Sigmoid colon (tissue), 6 donors: ENCODE measurements at regions not wholly inside any gene's neighbourhood (a gene's known extent, or its start where the extent isn't known, plus 50 kb on each side); places are given as distances from the start of the nearest gene placed in this dataset.

ENCODE experiments used
- DNase-seq: peaks from one replicate; pipeline ENCODE4 v3.0.0-alpha.2; 2019
- H3K27ac ChIP-seq, 4 donors: fragments of 200-600 bp; sonication (generic); one replicate each; pipeline ENCODE4 v1.5.1; 2016 to 2019; ENCODE audit warnings: mild to moderate bottlenecking in 1 of 4
- H3K27me3 ChIP-seq, 3 donors: fragments of 200-600 bp; sonication (generic); one replicate each; pipeline ENCODE4 v1.5.1; 2019; ENCODE audit warnings: mild to moderate bottlenecking in 1 of 3
- H3K36me3 ChIP-seq, 4 donors: fragments of 200-600 bp; sonication (generic); one replicate each; pipeline ENCODE4 v1.5.1; 2016 to 2019
- H3K4me1 ChIP-seq, 4 donors: fragments of 200-600 bp; sonication (generic); one replicate each; pipeline ENCODE4 v1.5.1; 2017 to 2019
- H3K4me3 ChIP-seq, 4 donors: fragments of 200-600 bp; sonication (generic); one replicate each; pipeline ENCODE4 v1.5.1; 2017 to 2019; ENCODE audit warnings: mild to moderate bottlenecking in 2 of 4, moderate library complexity in 1 of 4
- H3K9me3 ChIP-seq, 4 donors: fragments of 200-600 bp in 3 of 4; sonication (generic) in 3 of 4; one replicate each; pipeline versions ENCODE4 v1.5.1 to v1.6.1; 2013 to 2019
- CTCF ChIP-seq, 4 experiments: fragments of 450-650 bp in 3 of 4; fragments of 200-600 bp in 1 of 4; IDR thresholded peaks; one replicate each; pipeline ENCODE4 v1.5.1; 2016 to 2019; ENCODE audit warnings: antibody characterized with exemption in 4 of 4, mild to moderate bottlenecking in 3 of 4, moderate library complexity in 2 of 4
- EP300 ChIP-seq, 4 donors: sonication (generic); formaldehyde crosslinking; IDR thresholded peaks; one replicate each; pipeline ENCODE4 v1.6.1; 2017; ENCODE audit warnings: antibody characterized with exemption in 4 of 4
- POLR2A ChIP-seq, 2 donors: fragments of 450-650 bp; IDR thresholded peaks; one replicate each; pipeline ENCODE4 v1.6.1; 2016; ENCODE audit warnings: antibody characterized with exemption in 2 of 2, mild to moderate bottlenecking in 2 of 2, moderate library complexity in 2 of 2
- POLR2AphosphoS5 ChIP-seq, 4 donors: sonication (generic); formaldehyde crosslinking; IDR thresholded peaks; one replicate each; pipeline ENCODE4 v1.6.1; 2017; ENCODE audit warnings: antibody characterized with exemption in 4 of 4
- WGBS, 2 donors: extraction: QIAGEN DNeasy Blood & Tissue Kit; methylation state at CpG; one replicate each; pipeline ENCODE4 v1.1.7; 2013; 5-methylcytosine and 5-hydroxymethylcytosine counted together
- intact Hi-C: fragments of 100-400 bp; cut with DNase I; formaldehyde crosslinking; loops from one replicate; pipeline ENCODE4 v1.15.1; 2023
- donor health status: healthy with polysubstance abuse.
- donor health status: healthy.

- TF ChIP-seq CTCF (IDR thresholded peaks at IDR 0.05) (no peak), POLR2AphosphoS5 (IDR thresholded peaks at IDR 0.05) (no peak), EP300 (IDR thresholded peaks at IDR 0.05) (no peak), POLR2A (IDR thresholded peaks at IDR 0.05) (no peak)
- no peaks in the 10 kb centered on the region for H3K4me1 ChIP-seq
- DNase-seq, result no peak
- 91 to 97% methylated on average over 1 of the region's 1 CpG for WGBS, 2 donors
- H3K36me3 ChIP-seq, result no peaks in the 10 kb centered on the region
- H3K27me3 ChIP-seq, result no peaks in the 10 kb centered on the region
- intact Hi-C loops, result no loop called here
- no peak overlapping the region for H3K4me3 ChIP-seq
- H3K9me3 ChIP-seq, result peaks cover 0 to 2% (median 0%) of the 10 kb centered on the region in 4 donors
- H3K27ac ChIP-seq, result no peak overlapping the region
These were observed 1157.5 kb upstream of the RAG2 start for GRCh38 chr11:37755521-37755920.

- intact Hi-C loops, result no loop called here
- H3K27ac ChIP-seq, result no peak overlapping the region
- H3K27me3 ChIP-seq, result no peaks in the 10 kb centered on the region
These were observed 1150.6 kb upstream of the RAG2 start for GRCh38 chr11:37748641-37749040.

GRCh38 chr11:37747121-37747520, 1149.1 kb upstream of the RAG2 start:
- WGBS, 2 donors, result 57 to 74% methylated on average over 2 of the region's 2 CpGs

More at GRCh38 chr11:37748641-37749040, 1150.6 kb upstream of the RAG2 start:
- no peaks in the 10 kb centered on the region for H3K4me1 ChIP-seq
- DNase-seq, result no peak
- TF ChIP-seq CTCF (IDR thresholded peaks at IDR 0.05), result no peak
- no peak for TF ChIP-seq EP300 (IDR thresholded peaks at IDR 0.05)
- TF ChIP-seq POLR2AphosphoS5 (IDR thresholded peaks at IDR 0.05), result no peak
- no peak for TF ChIP-seq POLR2A (IDR thresholded peaks at IDR 0.05)
- no peaks in the 10 kb centered on the region for H3K9me3 ChIP-seq
- no peaks in the 10 kb centered on the region for H3K36me3 ChIP-seq
- H3K4me3 ChIP-seq, result no peak overlapping the region

GRCh38 chr11:37727371-37727770, 1129.3 kb upstream of the RAG2 start:
- 61 to 74% methylated on average over 2 of the region's 2 CpGs for WGBS, 2 donors

More at GRCh38 chr11:37747121-37747520, 1149.1 kb upstream of the RAG2 start:
- H3K4me3 ChIP-seq, result no peak overlapping the region
- TF ChIP-seq CTCF (IDR thresholded peaks at IDR 0.05), result no peak
- no peak for TF ChIP-seq EP300 (IDR thresholded peaks at IDR 0.05)
- TF ChIP-seq POLR2A (IDR thresholded peaks at IDR 0.05), result no peak
- TF ChIP-seq POLR2AphosphoS5 (IDR thresholded peaks at IDR 0.05), result no peak
- intact Hi-C loops, result no loop called here
- no peaks in the 10 kb centered on the region for H3K4me1 ChIP-seq
- H3K27me3 ChIP-seq, result no peaks in the 10 kb centered on the region
- no peaks in the 10 kb centered on the region for H3K36me3 ChIP-seq
- no peaks in the 10 kb centered on the region for H3K9me3 ChIP-seq
- DNase-seq, result no peak
- H3K27ac ChIP-seq, result no peak overlapping the region

More at GRCh38 chr11:37727371-37727770, 1129.3 kb upstream of the RAG2 start:
- H3K27ac ChIP-seq, result no peak overlapping the region
- H3K27me3 ChIP-seq, result no peaks in the 10 kb centered on the region
- no peak for DNase-seq
- intact Hi-C loops, result no loop called here
- no peak overlapping the region for H3K4me3 ChIP-seq
- H3K9me3 ChIP-seq, result peaks cover 0 to 3% (median 0%) of the 10 kb centered on the region in 4 donors
- H3K36me3 ChIP-seq, result no peaks in the 10 kb centered on the region
- TF ChIP-seq EP300 (IDR thresholded peaks at IDR 0.05) (no peak), POLR2AphosphoS5 (IDR thresholded peaks at IDR 0.05) (no peak), CTCF (IDR thresholded peaks at IDR 0.05) (no peak), POLR2A (IDR thresholded peaks at IDR 0.05) (no peak)
- no peaks in the 10 kb centered on the region for H3K4me1 ChIP-seq
